ENCODE measurements at regions not wholly inside any gene's neighbourhood (a gene's known extent, or its start where the extent isn't known, plus 50 kb on each side); places are given as distances from the start of the nearest gene placed in this dataset.

DNA sequence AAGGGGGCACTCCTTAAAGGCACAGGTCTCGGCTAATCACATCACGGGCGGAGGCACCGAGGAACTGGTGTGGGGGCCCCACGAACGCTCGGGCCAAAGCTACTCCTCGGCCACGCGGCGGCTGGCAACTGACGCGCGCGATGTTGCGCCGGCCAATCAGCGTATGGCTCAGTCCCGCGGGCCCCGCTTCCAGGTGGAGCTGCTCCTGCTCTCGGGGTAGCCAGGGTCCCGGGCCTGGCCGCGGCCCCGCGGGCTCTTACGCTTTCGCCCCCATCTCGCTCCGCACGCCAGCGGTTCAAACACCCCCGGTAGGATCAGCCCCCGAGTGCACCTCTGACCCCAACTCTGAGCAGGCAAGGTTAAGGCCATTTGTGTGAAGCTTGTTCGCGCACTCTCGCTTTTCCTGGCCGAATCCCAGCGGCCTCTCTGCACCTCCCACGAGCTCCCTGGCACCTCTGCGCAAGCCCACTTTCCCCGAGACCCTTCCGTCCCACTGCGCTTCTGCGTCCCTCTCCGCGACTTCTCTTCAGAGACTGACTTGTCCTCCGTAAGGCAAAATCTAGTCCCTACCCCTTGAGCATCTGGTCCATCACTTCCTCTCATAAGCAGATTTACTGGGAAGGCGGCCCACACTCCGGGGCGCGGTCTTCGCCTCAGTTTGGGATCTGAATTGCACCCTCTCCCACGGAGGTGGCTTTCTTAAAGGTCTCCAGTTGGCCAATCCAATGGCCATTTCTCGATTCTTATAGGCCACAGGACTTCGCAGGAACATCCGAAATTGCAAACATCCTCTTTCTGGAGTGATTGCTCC lies 200.9 kb upstream of the TBX20 start:
- H3K9me3 ChIP-seq, result no peaks in the 10 kb centered on the region
- no peak overlapping the region for H3K27ac ChIP-seq
- no peak for TF ChIP-seq EP300 (IDR thresholded peaks at IDR 0.05)
- TF ChIP-seq, protein P1, sequence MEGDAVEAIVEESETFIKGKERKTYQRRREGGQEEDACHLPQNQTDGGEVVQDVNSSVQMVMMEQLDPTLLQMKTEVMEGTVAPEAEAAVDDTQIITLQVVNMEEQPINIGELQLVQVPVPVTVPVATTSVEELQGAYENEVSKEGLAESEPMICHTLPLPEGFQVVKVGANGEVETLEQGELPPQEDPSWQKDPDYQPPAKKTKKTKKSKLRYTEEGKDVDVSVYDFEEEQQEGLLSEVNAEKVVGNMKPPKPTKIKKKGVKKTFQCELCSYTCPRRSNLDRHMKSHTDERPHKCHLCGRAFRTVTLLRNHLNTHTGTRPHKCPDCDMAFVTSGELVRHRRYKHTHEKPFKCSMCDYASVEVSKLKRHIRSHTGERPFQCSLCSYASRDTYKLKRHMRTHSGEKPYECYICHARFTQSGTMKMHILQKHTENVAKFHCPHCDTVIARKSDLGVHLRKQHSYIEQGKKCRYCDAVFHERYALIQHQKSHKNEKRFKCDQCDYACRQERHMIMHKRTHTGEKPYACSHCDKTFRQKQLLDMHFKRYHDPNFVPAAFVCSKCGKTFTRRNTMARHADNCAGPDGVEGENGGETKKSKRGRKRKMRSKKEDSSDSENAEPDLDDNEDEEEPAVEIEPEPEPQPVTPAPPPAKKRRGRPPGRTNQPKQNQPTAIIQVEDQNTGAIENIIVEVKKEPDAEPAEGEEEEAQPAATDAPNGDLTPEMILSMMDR (IDR thresholded peaks at IDR 0.05), result no peak
- TF ChIP-seq POLR2A (IDR thresholded peaks at IDR 0.05), result no peak
- peak in 1 of 5 donors; percentile 33 for DNase-seq
- no peak overlapping the region for H3K4me3 ChIP-seq
- H3K4me1 ChIP-seq (ENCODE audit: insufficient read depth), result no peaks in the 10 kb centered on the region
- H3K27me3 ChIP-seq, result no peaks in the 10 kb centered on the region
- WGBS, 3 donors, result 13 to 17% (median 15%) methylated on average over 58 of the region's 58 CpGs
- intact Hi-C loops (cut with DNase I), result loop anchor here in 1 of 4 donors (5.0 kb wide), 1 partner anchor 1958 kb away; no protein-coding TSS in a partner anchor
- H3K36me3 ChIP-seq, result no peaks in the 10 kb centered on the region

DNA sequence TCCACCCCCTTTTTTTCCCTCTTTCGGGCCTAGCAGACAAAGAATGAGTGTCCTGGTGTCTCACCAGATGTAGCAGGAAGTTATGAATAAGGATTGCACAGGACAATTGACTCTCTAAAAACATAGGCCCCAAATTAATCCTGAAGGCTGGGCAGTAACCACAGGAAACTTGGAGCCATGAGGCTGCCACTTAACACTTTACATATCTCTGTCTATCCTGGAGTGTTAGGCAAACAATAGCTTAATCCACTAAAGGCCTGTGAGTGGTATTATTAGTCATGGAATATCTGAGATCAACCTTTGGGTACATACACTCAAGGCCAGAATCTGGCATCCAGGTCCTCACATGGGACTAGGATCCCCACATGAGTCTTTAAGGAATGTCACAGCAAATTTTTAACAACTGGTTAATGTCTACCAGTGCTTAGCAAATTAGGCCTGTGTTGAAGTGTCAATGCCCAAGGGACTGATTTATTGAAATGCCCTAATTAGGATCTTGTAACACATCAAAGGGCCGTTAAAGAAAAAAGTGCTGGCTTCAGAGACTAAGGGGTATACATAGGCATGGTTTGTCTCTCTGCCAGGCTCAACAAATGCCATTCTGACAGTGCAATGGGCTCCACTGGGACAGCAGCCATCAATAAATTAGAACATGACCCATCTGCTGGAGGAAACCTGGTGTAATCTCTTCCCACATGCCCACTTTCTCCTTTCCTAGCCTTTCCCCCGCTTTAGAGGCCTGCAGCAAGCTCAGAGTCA lies 196.7 kb upstream of the TBX20 start:
- Histone ChIP-seq H3K4me1 (ENCODE audit: insufficient read depth) (no peaks in the 10 kb centered on the region), H3K4me3 (no peak overlapping the region), H3K9me3 (no peaks in the 10 kb centered on the region), H3K27me3 (no peaks in the 10 kb centered on the region), H3K27ac (no peak overlapping the region), H3K36me3 (no peaks in the 10 kb centered on the region)
- intact Hi-C loops (cut with DNase I), result no loop called here
- no peak for DNase-seq
- 65 to 67% (median 67%) methylated on average over 3 of the region's 3 CpGs for WGBS, 3 donors
- no peak for TF ChIP-seq EP300 (IDR thresholded peaks at IDR 0.05)
- TF ChIP-seq, protein P1 (IDR thresholded peaks at IDR 0.05), result no peak
- no peak for TF ChIP-seq POLR2A (IDR thresholded peaks at IDR 0.05)

DNA sequence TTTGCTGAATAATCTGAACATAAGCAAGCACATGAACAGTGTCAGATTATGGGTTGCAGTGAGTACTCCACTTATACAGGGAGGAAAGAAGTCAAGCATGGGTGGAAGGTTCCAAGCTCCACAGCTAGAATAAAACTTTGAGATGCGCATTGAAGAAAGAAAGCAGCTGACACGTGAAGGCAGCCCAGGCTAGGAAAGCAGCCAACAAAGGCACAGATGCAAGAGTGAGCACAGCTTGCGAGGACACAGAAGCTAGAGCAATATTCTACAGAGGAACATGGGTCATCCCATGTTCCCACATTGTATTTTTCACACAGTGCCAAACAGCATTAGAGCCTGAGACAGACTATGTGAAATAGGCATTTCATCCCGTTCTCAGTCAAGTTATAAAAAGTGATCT lies 194.6 kb upstream of the TBX20 start:
- 62 to 66% (median 63%) methylated on average over 4 of the region's 4 CpGs for WGBS, 3 donors
- Histone ChIP-seq H3K9me3 (no peaks in the 10 kb centered on the region), H3K4me1 (ENCODE audit: insufficient read depth) (no peaks in the 10 kb centered on the region), H3K36me3 (no peaks in the 10 kb centered on the region), H3K27me3 (no peaks in the 10 kb centered on the region), H3K27ac (no peak overlapping the region), H3K4me3 (no peak overlapping the region)
- no peak for DNase-seq
- no peak for TF ChIP-seq EP300 (IDR thresholded peaks at IDR 0.05)
- intact Hi-C loops (cut with DNase I), result no loop called here

DNA sequence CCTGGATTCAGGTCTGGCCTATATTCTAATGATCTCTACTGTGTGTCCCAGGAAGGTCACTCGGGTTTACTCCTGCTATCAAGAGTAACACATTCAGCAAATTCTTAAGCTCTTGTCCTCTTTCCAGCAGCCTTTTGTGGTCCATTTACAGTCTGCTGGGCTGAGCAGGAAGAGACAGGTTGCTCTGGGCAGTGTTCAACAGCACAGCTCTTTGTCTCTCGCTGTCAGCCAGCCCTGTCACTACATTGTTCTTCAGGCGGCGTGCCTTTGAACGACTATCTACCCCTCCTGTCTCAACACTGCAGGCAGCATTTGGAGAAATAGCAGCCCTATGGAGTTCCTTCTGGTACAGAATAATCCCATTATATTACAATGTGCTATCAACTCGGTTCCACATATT lies 192.2 kb upstream of the TBX20 start:
- Histone ChIP-seq H3K27ac (no peak overlapping the region), H3K36me3 (no peaks in the 10 kb centered on the region), H3K4me1 (ENCODE audit: insufficient read depth) (no peaks in the 10 kb centered on the region), H3K9me3 (no peaks in the 10 kb centered on the region), H3K4me3 (no peak overlapping the region), H3K27me3 (no peaks in the 10 kb centered on the region)
- TF ChIP-seq, protein P1 (IDR thresholded peaks at IDR 0.05), result no peak
- TF ChIP-seq POLR2A (IDR thresholded peaks at IDR 0.05) (no peak), EP300 (IDR thresholded peaks at IDR 0.05) (no peak)
- DNase-seq, result no peak
- WGBS, 3 donors, result 76 to 81% (median 80%) methylated on average over 6 of the region's 6 CpGs
- intact Hi-C loops (cut with DNase I), result no loop called here
